WERI-Rb-1 (cell line): ENCODE measurements at regions not wholly inside any gene's neighbourhood (a gene's known extent, or its start where the extent isn't known, plus 50 kb on each side); places are given as distances from the start of the nearest gene placed in this dataset.

Experiments used
- DNase-seq: peaks from one replicate; pipeline ENCODE4 v3.0.0-alpha.2; 2020
- H3K27ac ChIP-seq: fragments of 250-450 bp; sonication (Bioruptor Pico); 2 replicates; pipeline ENCODE4 v1.5.1; 2020; ENCODE audit warnings: mild to moderate bottlenecking, moderate library complexity
- H3K27me3 ChIP-seq: fragments of 250-450 bp; sonication (Bioruptor Pico); 2 replicates; pipeline ENCODE4 v1.5.1; 2021; ENCODE audit warnings: mild to moderate bottlenecking, low read depth, moderate library complexity; ENCODE audit not compliant: insufficient read depth, severe bottlenecking
- H3K36me3 ChIP-seq: fragments of 250-450 bp; sonication (Bioruptor Pico); 2 replicates; pipeline ENCODE4 v1.5.1; 2020; ENCODE audit warnings: mild to moderate bottlenecking, moderate library complexity
- H3K4me3 ChIP-seq: 2 replicates; pipeline ENCODE4 v1.5.1; 2011; ENCODE audit warnings: low read depth, mild to moderate bottlenecking, control low read depth, low read length
- H3K9me3 ChIP-seq: fragments of 250-450 bp; sonication (Bioruptor Pico); 2 replicates; pipeline ENCODE4 v1.5.1; 2021; ENCODE audit warnings: mild to moderate bottlenecking, moderate library complexity; ENCODE audit not compliant: severe bottlenecking
- TF ChIP-seq, protein P1 (sequence below): IDR thresholded peaks from 2 replicates; pipeline ENCODE4 v1.5.1; 2011; ENCODE audit warnings: low read depth, mild to moderate bottlenecking, control low read depth, inconsistent platforms, low read length

DNA sequence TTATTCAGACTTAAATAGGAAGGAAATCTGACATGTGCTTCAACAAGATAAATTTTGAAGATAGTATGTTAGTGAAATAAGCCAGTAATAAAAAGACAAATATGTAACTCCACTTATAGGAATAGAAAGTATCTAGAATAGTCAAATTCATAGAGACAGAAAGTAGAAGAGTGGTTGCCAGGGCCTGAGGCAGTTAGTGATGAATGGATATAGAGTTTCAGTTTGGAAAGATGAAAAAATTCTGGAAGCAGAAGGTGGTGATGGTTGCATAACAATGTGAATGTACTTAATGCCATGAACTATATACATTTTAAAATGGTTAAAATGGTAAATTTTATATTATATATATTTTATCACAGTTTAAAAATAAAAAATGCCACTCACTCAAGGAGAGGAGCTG is 54.3 kb downstream of the HAND2 start:
- no peaks in the 10 kb centered on the region for H3K27me3 ChIP-seq
- H3K9me3 ChIP-seq: no peaks in the 10 kb centered on the region
- no peaks in the 10 kb centered on the region for H3K36me3 ChIP-seq
- H3K27ac ChIP-seq: no peak overlapping the region
- DNase-seq: no peak
- TF ChIP-seq, protein P1, sequence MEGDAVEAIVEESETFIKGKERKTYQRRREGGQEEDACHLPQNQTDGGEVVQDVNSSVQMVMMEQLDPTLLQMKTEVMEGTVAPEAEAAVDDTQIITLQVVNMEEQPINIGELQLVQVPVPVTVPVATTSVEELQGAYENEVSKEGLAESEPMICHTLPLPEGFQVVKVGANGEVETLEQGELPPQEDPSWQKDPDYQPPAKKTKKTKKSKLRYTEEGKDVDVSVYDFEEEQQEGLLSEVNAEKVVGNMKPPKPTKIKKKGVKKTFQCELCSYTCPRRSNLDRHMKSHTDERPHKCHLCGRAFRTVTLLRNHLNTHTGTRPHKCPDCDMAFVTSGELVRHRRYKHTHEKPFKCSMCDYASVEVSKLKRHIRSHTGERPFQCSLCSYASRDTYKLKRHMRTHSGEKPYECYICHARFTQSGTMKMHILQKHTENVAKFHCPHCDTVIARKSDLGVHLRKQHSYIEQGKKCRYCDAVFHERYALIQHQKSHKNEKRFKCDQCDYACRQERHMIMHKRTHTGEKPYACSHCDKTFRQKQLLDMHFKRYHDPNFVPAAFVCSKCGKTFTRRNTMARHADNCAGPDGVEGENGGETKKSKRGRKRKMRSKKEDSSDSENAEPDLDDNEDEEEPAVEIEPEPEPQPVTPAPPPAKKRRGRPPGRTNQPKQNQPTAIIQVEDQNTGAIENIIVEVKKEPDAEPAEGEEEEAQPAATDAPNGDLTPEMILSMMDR: no peak
- H3K4me3 ChIP-seq: no peak overlapping the region

DNA sequence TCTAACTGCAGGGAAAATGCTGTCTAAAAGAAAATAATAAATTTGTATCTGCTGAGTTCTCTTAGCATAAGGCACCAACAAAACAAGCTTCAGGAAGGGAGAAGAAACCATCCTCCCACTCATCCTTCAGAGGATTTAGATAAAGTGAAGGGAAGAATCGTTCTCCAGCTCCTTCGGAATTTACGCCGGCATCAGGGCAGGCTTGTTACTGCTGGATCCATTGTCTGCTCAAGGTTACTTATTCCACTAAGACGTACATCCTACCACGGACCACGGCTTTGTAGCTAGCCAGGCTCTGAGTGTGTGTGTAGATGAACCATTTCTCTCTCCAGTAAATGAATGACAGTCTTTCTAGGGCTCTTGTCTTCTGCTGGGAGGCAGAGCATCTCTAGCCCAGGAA is 60.4 kb downstream of the HAND2 start:
- no peaks in the 10 kb centered on the region for H3K9me3 ChIP-seq
- no peak for DNase-seq
- H3K36me3 ChIP-seq: no peaks in the 10 kb centered on the region
- TF ChIP-seq, protein P1: no peak
- H3K4me3 ChIP-seq: no peak overlapping the region
- no peaks in the 10 kb centered on the region for H3K27me3 ChIP-seq
- no peak overlapping the region for H3K27ac ChIP-seq

DNA sequence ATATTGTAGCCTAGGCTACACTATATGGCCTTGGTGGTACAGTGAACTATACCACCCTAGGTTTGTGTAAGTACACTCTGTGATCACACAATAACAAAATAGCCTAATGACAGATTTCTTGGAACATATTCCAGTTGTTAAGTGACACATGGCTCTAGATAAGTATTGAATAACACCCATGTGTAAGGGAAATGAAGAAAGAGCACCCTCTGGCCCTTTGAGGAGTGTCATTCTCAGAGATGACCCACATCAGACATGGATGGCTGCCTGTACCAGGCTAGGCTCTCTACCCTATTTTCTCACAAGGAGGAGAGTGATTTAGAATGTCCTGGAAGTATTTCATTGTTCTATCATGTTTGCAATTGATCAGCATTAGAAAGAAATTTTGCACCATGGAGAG is 61.7 kb downstream of the HAND2 start:
- no peaks in the 10 kb centered on the region for H3K36me3 ChIP-seq
- TF ChIP-seq, protein P1: no peak
- no peak for DNase-seq
- H3K9me3 ChIP-seq: no peaks in the 10 kb centered on the region
- no peak overlapping the region for H3K4me3 ChIP-seq
- no peaks in the 10 kb centered on the region for H3K27me3 ChIP-seq
- H3K27ac ChIP-seq: no peak overlapping the region

DNA sequence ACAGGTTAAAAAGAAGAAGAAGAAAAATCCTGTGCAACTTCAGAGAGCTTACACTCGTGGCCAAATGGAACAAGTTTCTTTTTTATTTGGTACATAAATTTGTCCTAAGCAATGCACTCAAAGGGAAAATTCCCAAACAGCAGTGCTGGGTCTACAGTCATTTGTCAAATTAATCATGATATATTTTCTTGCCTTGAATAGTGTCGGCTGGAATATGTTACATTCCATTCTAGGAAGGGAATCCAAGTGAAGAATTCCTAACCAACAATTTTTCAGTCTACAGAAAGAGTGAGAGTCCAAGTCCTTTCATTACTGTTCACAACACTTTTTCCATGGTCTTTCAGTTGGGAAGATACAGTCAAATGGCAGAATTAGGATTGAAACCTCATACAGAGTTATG is 63.9 kb downstream of the HAND2 start:
- no peak overlapping the region for H3K4me3 ChIP-seq
- TF ChIP-seq, protein P1: no peak
- H3K27me3 ChIP-seq: no peaks in the 10 kb centered on the region
- no peaks in the 10 kb centered on the region for H3K9me3 ChIP-seq
- no peak for DNase-seq
- H3K36me3 ChIP-seq: no peaks in the 10 kb centered on the region
- no peak overlapping the region for H3K27ac ChIP-seq

DNA sequence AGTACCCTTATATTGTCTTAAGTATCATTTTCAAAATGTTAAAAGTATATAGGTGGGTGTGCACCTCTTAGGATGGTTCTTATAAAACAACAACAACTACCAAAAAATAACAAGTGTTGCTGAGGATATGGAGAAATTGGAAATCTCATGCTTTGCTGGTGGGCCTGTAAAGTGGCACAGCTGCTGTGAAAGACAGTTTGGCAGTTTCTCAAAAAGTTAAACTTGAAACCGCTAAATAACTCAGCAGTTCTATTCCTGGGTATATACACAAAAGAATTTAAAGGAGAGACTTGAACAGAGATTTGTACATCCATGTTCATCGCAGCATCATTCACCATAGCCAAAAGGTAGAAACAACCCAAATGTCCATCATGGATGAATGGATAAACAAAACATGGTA is 65.5 kb downstream of the HAND2 start:
- Histone ChIP-seq H3K4me3 (no peak overlapping the region), H3K27me3 (no peaks in the 10 kb centered on the region), H3K36me3 (no peaks in the 10 kb centered on the region), H3K9me3 (no peaks in the 10 kb centered on the region), H3K27ac (no peak overlapping the region)
- DNase-seq: no peak
- TF ChIP-seq, protein P1: no peak

DNA sequence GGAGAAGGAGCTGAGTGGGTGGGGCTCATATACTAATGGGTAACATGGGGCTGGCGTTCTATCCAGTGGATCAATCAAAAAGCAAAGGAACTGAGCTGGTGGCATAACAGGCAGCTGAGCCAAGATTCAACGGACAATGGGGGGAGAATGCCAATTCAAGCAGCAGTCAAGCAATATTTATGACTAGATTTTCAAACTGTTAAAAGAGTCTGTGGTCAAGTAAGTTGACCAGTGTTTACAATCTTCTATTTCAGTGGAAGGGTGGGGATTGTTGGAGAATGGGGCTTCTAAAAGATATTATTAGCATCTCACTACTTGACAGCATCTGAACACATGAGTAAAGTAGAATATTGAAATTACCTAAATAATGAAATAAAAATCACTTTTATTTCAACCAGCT is 64.9 kb upstream of the SCRG1 start:
- no peaks in the 10 kb centered on the region for H3K9me3 ChIP-seq
- no peak for DNase-seq
- no peaks in the 10 kb centered on the region for H3K36me3 ChIP-seq
- H3K27ac ChIP-seq: no peak overlapping the region
- no peak overlapping the region for H3K4me3 ChIP-seq
- TF ChIP-seq, protein P1: no peak
- no peaks in the 10 kb centered on the region for H3K27me3 ChIP-seq
